ENCODE measurements at regions not wholly inside any gene's neighbourhood (a gene's known extent, or its start where the extent isn't known, plus 50 kb on each side); places are given as distances from the start of the nearest gene placed in this dataset.

- TF ChIP-seq, protein P1, sequence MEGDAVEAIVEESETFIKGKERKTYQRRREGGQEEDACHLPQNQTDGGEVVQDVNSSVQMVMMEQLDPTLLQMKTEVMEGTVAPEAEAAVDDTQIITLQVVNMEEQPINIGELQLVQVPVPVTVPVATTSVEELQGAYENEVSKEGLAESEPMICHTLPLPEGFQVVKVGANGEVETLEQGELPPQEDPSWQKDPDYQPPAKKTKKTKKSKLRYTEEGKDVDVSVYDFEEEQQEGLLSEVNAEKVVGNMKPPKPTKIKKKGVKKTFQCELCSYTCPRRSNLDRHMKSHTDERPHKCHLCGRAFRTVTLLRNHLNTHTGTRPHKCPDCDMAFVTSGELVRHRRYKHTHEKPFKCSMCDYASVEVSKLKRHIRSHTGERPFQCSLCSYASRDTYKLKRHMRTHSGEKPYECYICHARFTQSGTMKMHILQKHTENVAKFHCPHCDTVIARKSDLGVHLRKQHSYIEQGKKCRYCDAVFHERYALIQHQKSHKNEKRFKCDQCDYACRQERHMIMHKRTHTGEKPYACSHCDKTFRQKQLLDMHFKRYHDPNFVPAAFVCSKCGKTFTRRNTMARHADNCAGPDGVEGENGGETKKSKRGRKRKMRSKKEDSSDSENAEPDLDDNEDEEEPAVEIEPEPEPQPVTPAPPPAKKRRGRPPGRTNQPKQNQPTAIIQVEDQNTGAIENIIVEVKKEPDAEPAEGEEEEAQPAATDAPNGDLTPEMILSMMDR (IDR thresholded peaks at IDR 0.05): no peak
- TF ChIP-seq POLR2A (IDR thresholded peaks at IDR 0.05): no peak
These were observed 74.6 kb downstream of the SLC4A3 start for GRCh38 chr2:219701847-219702634.
